IMR-90 (cell line): ENCODE measurements at regions not wholly inside any gene's neighbourhood (a gene's known extent, or its start where the extent isn't known, plus 50 kb on each side); places are given as distances from the start of the nearest gene placed in this dataset.

Source experiments
- ATAC-seq: fragments of 200-7000 bp; cut with Tn5 transposase; 2 replicates; pipeline ENCODE4 v1.9.1; 2020; ENCODE audit warnings: low read depth, mild to moderate bottlenecking, moderate library complexity
- BruUV-seq: library from RNA; stranded (reverse); fragments of 400-500 nt; replicated peaks from 2 replicates; lab custom pipeline; 2021; lab: Mats Ljungman, UMichigan
- CTCF ChIA-PET: fragments of 300-600 bp; formaldehyde crosslinking; extraction: SDS; loops from one replicate; lab custom pipeline; 2021; ENCODE audit warnings: antibody characterized with exemption; lab: Yijun Ruan, JAX
- POLR2A ChIA-PET: fragments of 300-600 bp; sonication (Branson Sonifier 250); formaldehyde crosslinking; loops from one replicate; lab custom pipeline; 2022; ENCODE audit warnings: antibody characterized with exemption; ENCODE audit not compliant: unreplicated experiment; lab: Charles Lee
- DNase-seq: peaks from one replicate; pipeline ENCODE4 v3.0.0; 2013
- H2AFZ ChIP-seq: replicated peaks from 2 replicates; pipeline ENCODE3; 2013; ENCODE audit warnings: low read length, mild to moderate bottlenecking; ENCODE audit not compliant: poor library complexity
- H2AK5ac ChIP-seq: 2 replicates; pipeline ENCODE4 v1.6.1; 2013; ENCODE audit warnings: low read depth, low read length, inconsistent platforms
- H2AK9ac ChIP-seq: replicated peaks from 2 replicates; pipeline ENCODE3; 2013; ENCODE audit warnings: mild to moderate bottlenecking, low read depth, low read length, moderate library complexity; ENCODE audit not compliant: poor library complexity
- H2BK120ac ChIP-seq: 2 replicates; pipeline ENCODE4 v1.6.1; 2013; ENCODE audit warnings: low read depth, low read length, inconsistent platforms
- H2BK15ac ChIP-seq: 3 replicates; pipeline ENCODE4 v1.6.1; 2013; ENCODE audit warnings: low read depth, low read length, inconsistent platforms
- H2BK20ac ChIP-seq: 2 replicates; pipeline ENCODE4 v1.6.1; 2013; ENCODE audit warnings: low read depth, mild to moderate bottlenecking, inconsistent platforms, low read length, moderate library complexity
- H2BK5ac ChIP-seq: 2 replicates; pipeline ENCODE4 v1.6.1; 2013; ENCODE audit warnings: mild to moderate bottlenecking, low read depth, low read length, inconsistent platforms; ENCODE audit not compliant: poor library complexity, severe bottlenecking
- H3K14ac ChIP-seq: replicated peaks from 2 replicates; pipeline ENCODE4 v1.6.1; 2013; ENCODE audit warnings: low read depth, low read length, inconsistent platforms
- H3K18ac ChIP-seq: 2 replicates; pipeline ENCODE4 v1.6.1; 2013; ENCODE audit warnings: low read depth, low read length, control low read depth
- H3K23ac ChIP-seq: 2 replicates; pipeline ENCODE4 v1.6.1; 2013; ENCODE audit warnings: low read depth, low read length, inconsistent platforms
- H3K27ac ChIP-seq: 2 replicates; pipeline ENCODE4 v1.5.1; 2013; ENCODE audit warnings: mild to moderate bottlenecking, control low read depth, low read length; ENCODE audit not compliant: insufficient read depth
- H3K27me3 ChIP-seq: 2 replicates; pipeline ENCODE4 v1.6.1; 2013; ENCODE audit warnings: low read length; ENCODE audit not compliant: control insufficient read depth, insufficient read depth
- H3K36me3 ChIP-seq: 2 replicates; pipeline ENCODE4 v1.6.1; 2013; ENCODE audit warnings: low read length, mixed read lengths; ENCODE audit not compliant: control insufficient read depth, insufficient read depth
- H3K4ac ChIP-seq: 2 replicates; pipeline ENCODE4 v1.6.1; 2013; ENCODE audit warnings: low read depth, low read length, inconsistent platforms
- H3K4me1 ChIP-seq: 2 replicates; pipeline ENCODE4 v1.6.1; 2013; ENCODE audit warnings: low read length, mixed read lengths; ENCODE audit not compliant: control insufficient read depth, insufficient read depth
- H3K4me2 ChIP-seq: 2 replicates; pipeline ENCODE4 v1.6.1; 2013; ENCODE audit warnings: low read depth, mild to moderate bottlenecking, control low read depth, low read length, moderate library complexity
- H3K4me3 ChIP-seq: 2 replicates; pipeline ENCODE4 v1.5.1; 2013; ENCODE audit warnings: low read depth, mild to moderate bottlenecking, control low read depth, low read length, moderate library complexity; ENCODE audit not compliant: insufficient read depth
- H3K56ac ChIP-seq: 2 replicates; pipeline ENCODE4 v1.6.1; 2013; ENCODE audit warnings: low read length, inconsistent platforms; ENCODE audit not compliant: insufficient read depth; ENCODE audit errors: extremely low read depth
- H3K79me1 ChIP-seq, 2 experiments: 2 replicates each; pipeline ENCODE4 v1.6.1; 2013; ENCODE audit warnings: low read length in 2 of 2, inconsistent platforms in 1 of 2, low read depth in 1 of 2
- H3K9ac ChIP-seq: 2 replicates; pipeline ENCODE4 v1.6.1; 2013; ENCODE audit warnings: low read depth, low read length, control low read depth
- H3K9me1 ChIP-seq: 2 replicates; pipeline ENCODE4 v1.6.1; 2013; ENCODE audit warnings: low read length, inconsistent platforms; ENCODE audit not compliant: insufficient read depth
- H3K9me3 ChIP-seq: 2 replicates; pipeline ENCODE4 v1.6.1; 2013; ENCODE audit warnings: low read length; ENCODE audit not compliant: control insufficient read depth, insufficient read depth
- H4K20me1 ChIP-seq: 2 replicates; pipeline ENCODE4 v1.6.1; 2013; ENCODE audit warnings: low read length, inconsistent platforms; ENCODE audit not compliant: insufficient read depth
- H4K5ac ChIP-seq: 2 replicates; pipeline ENCODE4 v1.6.1; 2013; ENCODE audit warnings: mild to moderate bottlenecking, low read depth, low read length, control low read depth
- H4K8ac ChIP-seq, 2 experiments: 2 replicates each; pipeline ENCODE4 v1.6.1; 2013; ENCODE audit warnings: low read depth in 2 of 2, low read length in 2 of 2, control low read depth in 1 of 2, inconsistent platforms in 1 of 2
- H4K91ac ChIP-seq: 2 replicates; pipeline ENCODE4 v1.6.1; 2013; ENCODE audit warnings: low read depth, low read length, inconsistent platforms; ENCODE audit not compliant: insufficient read depth
- CHD1 ChIP-seq: IDR thresholded peaks from 2 replicates; pipeline ENCODE4 v1.6.1; 2012; ENCODE audit warnings: low read depth, low read length, improper control_type of control experiment
- FOS ChIP-seq: fragments of 150-350 bp; IDR thresholded peaks from 2 replicates; pipeline ENCODE4 v1.6.1; 2016; ENCODE audit warnings: low read depth, low read length
- USF2 ChIP-seq: fragments of 150-350 bp; IDR thresholded peaks from 2 replicates; pipeline ENCODE4 v1.6.1; 2017; ENCODE audit warnings: mild to moderate bottlenecking, antibody characterized with exemption, low read length, low read depth
- WGBS, 2 experiments: methylation state at CpG; one replicate each; pipeline versions ENCODE4 v1.1.5 to v1.1.7; 2013; ENCODE audit warnings: missing lambda C conversion rate in 2 of 2; ENCODE audit not compliant: insufficient read length in 1 of 2; ENCODE audit errors: extremely low coverage in 2 of 2; 5-methylcytosine and 5-hydroxymethylcytosine counted together
- dilution Hi-C: fragments of 300-500 bp; cut with HindIII; formaldehyde crosslinking; loops from one replicate; pipeline ENCODE4 v1.14.3; 2018; ENCODE audit warnings: low sequenced_read_pairs; ENCODE audit not compliant: unreplicated experiment
- in situ Hi-C: fragments of 300-500 bp; cut with MboI; formaldehyde crosslinking; loops from 3 replicates; pipeline ENCODE4 v1.14.3; 2019; ENCODE audit warnings: low sequenced_read_pairs, inconsistent platforms, mixed read lengths
- intact Hi-C: fragments of 100-400 bp; cut with micrococcal nuclease; formaldehyde crosslinking; loops from 2 replicates; pipeline ENCODE4 v1.10.0; 2022

DNA sequence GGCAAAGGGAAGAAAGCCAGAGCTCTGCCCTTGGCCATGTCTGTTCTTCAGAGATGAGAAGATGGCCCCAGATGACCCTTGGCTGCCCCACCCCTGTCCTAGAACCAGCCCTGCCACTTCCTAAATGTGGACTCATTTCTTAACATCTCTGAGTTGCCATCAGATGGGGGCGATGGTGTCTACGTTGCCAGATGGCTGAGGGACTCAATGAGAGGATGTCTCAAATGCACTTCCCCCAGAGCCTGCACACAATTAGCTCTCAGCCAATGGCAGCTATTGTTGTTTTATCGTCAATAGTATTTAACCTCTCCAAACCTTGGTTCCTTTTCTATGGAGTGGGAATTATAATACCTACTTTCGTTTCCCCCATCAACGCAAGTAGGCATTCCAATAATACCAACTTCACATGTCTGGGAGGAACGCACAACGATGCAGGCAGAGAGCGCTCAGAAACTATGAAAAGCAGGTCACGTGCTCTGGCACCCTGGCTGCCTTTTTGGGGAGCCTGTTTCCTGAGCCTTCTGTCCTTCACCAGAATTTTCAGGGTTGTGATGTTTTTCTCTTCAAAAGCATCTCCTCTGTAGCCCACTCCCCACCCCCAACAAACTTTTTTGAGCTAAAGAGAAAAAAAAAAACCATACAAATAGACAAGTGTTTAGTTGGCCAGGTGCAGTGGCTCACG is 100.3 kb downstream of the MCFD2 start:
- no peak overlapping the region for H2AFZ ChIP-seq
- H3K79me1 ChIP-seq = peaks cover 3 to 21% of the 10 kb centered on the region in 2 experiments; a peak in 2 of 4 replicates
- in situ Hi-C loops (no loop called here), dilution Hi-C loops (no loop called here), intact Hi-C loops (no loop called here)
- peak overlapping the region; percentile 96; the same call in 2 of the 3 replicates for H2BK15ac ChIP-seq
- peak overlapping the region; percentile 97 for H2BK120ac ChIP-seq
- ATAC-seq (no peak), DNase-seq (no peak)
- peaks cover 26% of the 10 kb centered on the region for H3K4me1 ChIP-seq
- H3K4ac ChIP-seq = peak overlapping the region; percentile 55
- H3K9me1 ChIP-seq = peaks cover 24% of the 10 kb centered on the region
- no peak overlapping the region for H3K14ac ChIP-seq
- TF ChIP-seq USF2 = no peak
- TF ChIP-seq CHD1 = no peak
- no peak for TF ChIP-seq FOS
- H3K27ac ChIP-seq = no peak overlapping the region
- 94% methylated on average over 3 of the region's 10 CpGs; no CpG with 5 or more reads in 1 of the 2 experiments for WGBS, 2 experiments
- H2BK20ac ChIP-seq = peak overlapping the region; percentile 54
- no peaks in the 10 kb centered on the region for H4K20me1 ChIP-seq
- ChIA-PET POLR2A (no interaction called here), CTCF (no interaction called here)
- H3K36me3 ChIP-seq = no peaks in the 10 kb centered on the region
- H3K23ac ChIP-seq = no peak overlapping the region
- BruUV-seq = no TSS peak
- H3K9ac ChIP-seq = no peak overlapping the region
- H2BK5ac ChIP-seq = peak overlapping the region; percentile 70
- H3K56ac ChIP-seq = no peak overlapping the region
- no peak overlapping the region for H3K4me2 ChIP-seq
- peak overlapping the region; percentile 40; the same call in 1 of the 2 replicates for H4K91ac ChIP-seq
- no peaks in the 10 kb centered on the region for H3K9me3 ChIP-seq
- H3K18ac ChIP-seq = peak overlapping the region; percentile 86
- peak overlapping the region; percentile 23 to 85; a peak in 2 of 4 replicates for H4K8ac ChIP-seq
- peak overlapping the region; percentile 74; the same call in 1 of the 2 replicates for H2AK5ac ChIP-seq
- peak overlapping the region; percentile 18 for H2AK9ac ChIP-seq
- H3K4me3 ChIP-seq = no peak overlapping the region
- H4K5ac ChIP-seq = peak overlapping the region; percentile 21; the same call in 1 of the 2 replicates
- H3K27me3 ChIP-seq = no peaks in the 10 kb centered on the region
